ENCODE measurements at regions not wholly inside any gene's neighbourhood (a gene's known extent, or its start where the extent isn't known, plus 50 kb on each side); places are given as distances from the start of the nearest gene placed in this dataset.

GRCh38 chr4:54359919-54360650, 131.0 kb downstream of the PDGFRA start:
- no peak for DNase-seq (ENCODE audit: low spot score)

- DNase-seq (ENCODE audit: low spot score) = no peak
Measured at GRCh38 chr4:54363037-54363436, 133.9 kb downstream of the PDGFRA start.

GRCh38 chr4:54365691-54366090, 136.6 kb downstream of the PDGFRA start:
- DNase-seq (ENCODE audit: low spot score) = peak; percentile 12

GRCh38 chr4:54367059-54367458, 138.0 kb downstream of the PDGFRA start:
- DNase-seq (ENCODE audit: low spot score) = no peak

GRCh38 chr4:54368281-54369265, 139.5 kb downstream of the PDGFRA start:
- peak; percentile 25 for DNase-seq (ENCODE audit: low spot score)

- DNase-seq (ENCODE audit: low spot score) = no peak
Measured at GRCh38 chr4:54371173-54371572, 142.1 kb downstream of the PDGFRA start.

- no peak for DNase-seq (ENCODE audit: low spot score)
Measured at GRCh38 chr4:54372951-54373350, 143.9 kb downstream of the PDGFRA start.

- DNase-seq (ENCODE audit: low spot score) = no peak
Measured at GRCh38 chr4:54373718-54374210, 144.7 kb downstream of the PDGFRA start.

- DNase-seq (ENCODE audit: low spot score) = no peak
Measured at GRCh38 chr4:54378461-54378860, 149.4 kb downstream of the PDGFRA start.

GRCh38 chr4:54384152-54384551, 155.1 kb downstream of the PDGFRA start:
- no peak for DNase-seq (ENCODE audit: low spot score)

GRCh38 chr4:54384563-54384962, 155.5 kb downstream of the PDGFRA start:
- peak; percentile 42 for DNase-seq (ENCODE audit: low spot score)

- no peak for DNase-seq (ENCODE audit: low spot score)
Measured at GRCh38 chr4:54386042-54386669, 157.1 kb downstream of the PDGFRA start.

- DNase-seq (ENCODE audit: low spot score) = no peak
Measured at GRCh38 chr4:54386693-54387092, 157.6 kb downstream of the PDGFRA start.

GRCh38 chr4:54390670-54391069, 161.6 kb downstream of the PDGFRA start:
- no peak for DNase-seq (ENCODE audit: low spot score)

- no peak for DNase-seq (ENCODE audit: low spot score)
Measured at GRCh38 chr4:54391104-54391503, 162.0 kb downstream of the PDGFRA start.

GRCh38 chr4:54392479-54392878, 163.4 kb downstream of the PDGFRA start:
- DNase-seq (ENCODE audit: low spot score) = no peak

GRCh38 chr4:54393243-54393642, 164.2 kb downstream of the PDGFRA start:
- no peak for DNase-seq (ENCODE audit: low spot score)

GRCh38 chr4:54395013-54395527, 166.0 kb downstream of the PDGFRA start:
- no peak for DNase-seq (ENCODE audit: low spot score)

GRCh38 chr4:54400188-54400587, 171.1 kb downstream of the PDGFRA start:
- DNase-seq (ENCODE audit: low spot score) = no peak

GRCh38 chr4:54400802-54401201, 171.7 kb downstream of the PDGFRA start:
- peak; percentile 76 for DNase-seq (ENCODE audit: low spot score)

- DNase-seq (ENCODE audit: low spot score) = no peak
Measured at GRCh38 chr4:54402880-54403480, 173.9 kb downstream of the PDGFRA start.
